Mesendoderm (in vitro differentiated cells): ENCODE measurements at regions not wholly inside any gene's neighbourhood (a gene's known extent, or its start where the extent isn't known, plus 50 kb on each side); places are given as distances from the start of the nearest gene placed in this dataset.

Experiments used
- DNase-seq: peaks from one replicate; pipeline ENCODE4 v3.0.0; 2013
- H2AK5ac ChIP-seq: 2 replicates; pipeline ENCODE4 v1.6.1; 2013; ENCODE audit warnings: low read length, inconsistent platforms
- H2BK120ac ChIP-seq: 2 replicates; pipeline ENCODE4 v1.6.1; 2013; ENCODE audit warnings: low read depth, mild to moderate bottlenecking, low read length, moderate library complexity, mixed read lengths
- H2BK15ac ChIP-seq: replicated peaks from 2 replicates; pipeline ENCODE4 v1.6.1; 2013; ENCODE audit warnings: low read depth, mild to moderate bottlenecking, moderate library complexity
- H2BK5ac ChIP-seq: 2 replicates; pipeline ENCODE4 v1.6.1; 2013; ENCODE audit warnings: low read length, inconsistent platforms
- H3K18ac ChIP-seq: 2 replicates; pipeline ENCODE4 v1.6.1; 2013; ENCODE audit warnings: mild to moderate bottlenecking, low read length, mixed read lengths
- H3K23ac ChIP-seq: one replicate; pipeline ENCODE4 v1.6.1; 2013; ENCODE audit warnings: low read length
- H3K27ac ChIP-seq: 2 replicates; pipeline ENCODE4 v1.5.1; 2013; ENCODE audit warnings: low read depth, mild to moderate bottlenecking, inconsistent platforms, low read length, moderate library complexity
- H3K27me3 ChIP-seq: 2 replicates; pipeline ENCODE4 v1.6.1; 2013; ENCODE audit warnings: low read length, control low read depth, mild to moderate bottlenecking, inconsistent platforms; ENCODE audit not compliant: insufficient read depth, poor library complexity
- H3K36me3 ChIP-seq: 2 replicates; pipeline ENCODE4 v1.6.1; 2013; ENCODE audit warnings: low read length, inconsistent platforms; ENCODE audit not compliant: control insufficient read depth, insufficient read depth
- H3K4ac ChIP-seq: one replicate; pipeline ENCODE4 v1.6.1; 2013; ENCODE audit warnings: low read depth, mild to moderate bottlenecking, low read length, moderate library complexity
- H3K4me1 ChIP-seq: 2 replicates; pipeline ENCODE4 v1.6.1; 2013; ENCODE audit warnings: low read depth, low read length, inconsistent platforms; ENCODE audit not compliant: control insufficient read depth
- H3K4me2 ChIP-seq: 2 replicates; pipeline ENCODE4 v1.6.1; 2013; ENCODE audit warnings: low read length
- H3K4me3 ChIP-seq: 2 replicates; pipeline ENCODE4 v1.5.1; 2013; ENCODE audit warnings: mild to moderate bottlenecking, low read length
- H3K56ac ChIP-seq: one replicate; pipeline ENCODE4 v1.6.1; 2013; ENCODE audit warnings: low read length
- H3K79me1 ChIP-seq: 2 replicates; pipeline ENCODE4 v1.6.1; 2013; ENCODE audit warnings: low read length, inconsistent platforms
- H3K79me2 ChIP-seq: 2 replicates; pipeline ENCODE4 v1.6.1; 2013; ENCODE audit warnings: mild to moderate bottlenecking, low read length; ENCODE audit not compliant: control insufficient read depth, insufficient read depth
- H3K9ac ChIP-seq: 2 replicates; pipeline ENCODE4 v1.6.1; 2013; ENCODE audit warnings: low read length, inconsistent platforms
- H4K5ac ChIP-seq: one replicate; pipeline ENCODE4 v1.6.1; 2013; ENCODE audit warnings: low read length
- H4K8ac ChIP-seq: one replicate; pipeline ENCODE4 v1.6.1; 2013; ENCODE audit warnings: low read depth, mild to moderate bottlenecking, control low read depth, low read length, moderate library complexity
- WGBS: extraction: QIAGEN DNeasy Blood & Tissue Kit; methylation state at CpG from one replicate; pipeline ENCODE4 v1.1.7; 2013; ENCODE audit warnings: low lambda C conversion rate, missing lambda C conversion rate; ENCODE audit not compliant: insufficient coverage; ENCODE audit errors: extremely low coverage; 5-methylcytosine and 5-hydroxymethylcytosine counted together

DNA sequence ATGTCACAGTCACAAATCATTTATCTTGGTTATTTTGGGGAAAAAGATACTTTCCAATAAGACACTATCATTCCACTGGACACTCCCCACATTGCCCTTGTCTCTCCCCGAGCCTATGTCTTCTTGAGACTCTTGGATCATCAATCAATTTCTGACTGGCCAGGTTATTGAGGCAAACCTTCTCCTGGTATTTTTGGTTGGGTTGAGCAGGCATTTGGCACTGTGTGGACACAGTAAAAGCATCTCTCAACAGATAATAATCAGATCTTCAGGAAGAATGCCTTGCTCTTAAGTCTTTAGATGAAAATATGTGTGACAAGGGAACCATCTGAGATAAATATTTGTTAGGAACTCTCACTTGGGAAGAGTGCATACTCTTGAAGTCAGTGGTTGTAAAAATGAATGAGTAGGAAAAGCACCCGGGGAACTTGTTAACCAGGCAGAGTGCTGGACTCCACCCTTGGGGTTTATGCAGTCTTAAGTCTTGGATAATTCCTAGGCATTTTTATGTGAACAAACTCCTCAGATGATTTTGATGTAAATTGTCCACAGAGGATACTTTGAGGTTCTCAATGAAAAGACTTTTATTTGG lies 223.8 kb upstream of the CLINT1 start:
- H3K4me1 ChIP-seq: no peaks in the 10 kb centered on the region
- H4K5ac ChIP-seq: no peak overlapping the region
- no peak overlapping the region for H3K9ac ChIP-seq
- H3K36me3 ChIP-seq: no peaks in the 10 kb centered on the region
- no peak overlapping the region for H2BK15ac ChIP-seq
- no peaks in the 10 kb centered on the region for H3K27me3 ChIP-seq
- H3K18ac ChIP-seq: no peak overlapping the region
- H2BK120ac ChIP-seq: no peak overlapping the region
- no peak overlapping the region for H2AK5ac ChIP-seq
- no peak overlapping the region for H3K27ac ChIP-seq
- no peak overlapping the region for H3K23ac ChIP-seq
- no peak overlapping the region for H3K56ac ChIP-seq
- H4K8ac ChIP-seq: no peak overlapping the region
- H3K79me2 ChIP-seq: no peaks in the 10 kb centered on the region
- DNase-seq: no peak
- no peak overlapping the region for H2BK5ac ChIP-seq
- no CpG with 5 or more reads among the region's 2 CpGs for WGBS
- no peaks in the 10 kb centered on the region for H3K79me1 ChIP-seq
- no peak overlapping the region for H3K4me3 ChIP-seq
- no peak overlapping the region for H3K4me2 ChIP-seq
- H3K4ac ChIP-seq: no peak overlapping the region

DNA sequence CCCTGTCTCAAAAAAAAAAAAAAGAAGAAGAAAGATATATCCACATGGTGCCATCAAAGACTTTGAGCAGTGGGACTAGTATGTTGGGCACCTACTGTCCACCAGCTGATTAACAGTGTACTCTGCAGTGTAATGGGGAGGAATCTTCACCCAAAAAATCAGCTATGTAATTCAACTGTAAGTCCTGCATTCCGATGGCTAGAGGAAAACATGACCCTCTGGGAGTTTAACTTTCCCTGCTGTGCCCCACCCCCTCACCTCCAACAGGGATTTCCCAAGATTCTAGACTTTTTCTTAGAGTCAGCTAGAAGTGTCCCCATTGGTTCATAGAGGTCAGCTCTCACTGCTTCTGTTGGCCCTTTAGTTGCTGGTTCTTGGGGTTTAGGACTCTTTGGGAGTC lies 221.2 kb upstream of the CLINT1 start:
- Histone ChIP-seq H3K27ac (no peak overlapping the region), H2BK5ac (no peak overlapping the region), H2AK5ac (no peak overlapping the region), H3K18ac (no peak overlapping the region), H3K23ac (no peak overlapping the region), H2BK15ac (no peak overlapping the region), H3K4ac (no peak overlapping the region), H3K4me1 (peaks cover 3% of the 10 kb centered on the region), H2BK120ac (no peak overlapping the region), H3K36me3 (no peaks in the 10 kb centered on the region), H3K27me3 (no peaks in the 10 kb centered on the region), H3K4me3 (no peak overlapping the region), H3K4me2 (no peak overlapping the region), H3K56ac (no peak overlapping the region), H3K9ac (no peak overlapping the region), H4K8ac (no peak overlapping the region), H3K79me2 (no peaks in the 10 kb centered on the region), H3K79me1 (no peaks in the 10 kb centered on the region), H4K5ac (no peak overlapping the region)
- DNase-seq: peak; percentile 60
- WGBS: no CpG with 5 or more reads among the region's 1 CpG

DNA sequence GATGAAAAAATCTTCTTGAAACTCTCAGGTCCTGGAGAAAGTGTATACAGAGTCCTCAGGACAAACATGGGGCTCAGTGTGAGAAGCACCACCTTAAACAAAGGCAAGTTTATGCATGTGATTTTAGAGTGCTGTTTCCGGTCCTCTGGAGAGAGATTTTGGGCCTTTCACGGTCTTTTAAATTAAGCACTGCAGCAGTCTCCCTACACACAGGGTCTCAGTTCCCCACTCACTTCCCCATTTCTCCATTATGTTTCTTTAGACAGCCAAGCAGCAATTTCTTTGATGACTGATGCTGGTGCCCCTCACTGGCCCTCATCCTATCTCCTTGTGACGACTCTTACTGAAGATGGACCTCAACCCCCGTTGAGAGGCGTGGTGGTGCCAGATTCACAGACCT lies 220.2 kb upstream of the CLINT1 start:
- Histone ChIP-seq H2BK120ac (peak overlapping the region; percentile 39), H3K4me3 (no peak overlapping the region), H2AK5ac (no peak overlapping the region), H4K8ac (no peak overlapping the region), H3K79me1 (no peaks in the 10 kb centered on the region), H3K18ac (no peak overlapping the region), H3K23ac (no peak overlapping the region), H3K36me3 (no peaks in the 10 kb centered on the region), H3K27ac (no peak overlapping the region), H3K4me1 (peaks cover 3% of the 10 kb centered on the region), H3K79me2 (no peaks in the 10 kb centered on the region), H3K56ac (no peak overlapping the region), H3K4ac (no peak overlapping the region), H3K4me2 (no peak overlapping the region), H3K27me3 (no peaks in the 10 kb centered on the region), H3K9ac (no peak overlapping the region), H2BK5ac (no peak overlapping the region), H4K5ac (no peak overlapping the region), H2BK15ac (no peak overlapping the region)
- DNase-seq: no peak
- no CpG with 5 or more reads among the region's 5 CpGs for WGBS

DNA sequence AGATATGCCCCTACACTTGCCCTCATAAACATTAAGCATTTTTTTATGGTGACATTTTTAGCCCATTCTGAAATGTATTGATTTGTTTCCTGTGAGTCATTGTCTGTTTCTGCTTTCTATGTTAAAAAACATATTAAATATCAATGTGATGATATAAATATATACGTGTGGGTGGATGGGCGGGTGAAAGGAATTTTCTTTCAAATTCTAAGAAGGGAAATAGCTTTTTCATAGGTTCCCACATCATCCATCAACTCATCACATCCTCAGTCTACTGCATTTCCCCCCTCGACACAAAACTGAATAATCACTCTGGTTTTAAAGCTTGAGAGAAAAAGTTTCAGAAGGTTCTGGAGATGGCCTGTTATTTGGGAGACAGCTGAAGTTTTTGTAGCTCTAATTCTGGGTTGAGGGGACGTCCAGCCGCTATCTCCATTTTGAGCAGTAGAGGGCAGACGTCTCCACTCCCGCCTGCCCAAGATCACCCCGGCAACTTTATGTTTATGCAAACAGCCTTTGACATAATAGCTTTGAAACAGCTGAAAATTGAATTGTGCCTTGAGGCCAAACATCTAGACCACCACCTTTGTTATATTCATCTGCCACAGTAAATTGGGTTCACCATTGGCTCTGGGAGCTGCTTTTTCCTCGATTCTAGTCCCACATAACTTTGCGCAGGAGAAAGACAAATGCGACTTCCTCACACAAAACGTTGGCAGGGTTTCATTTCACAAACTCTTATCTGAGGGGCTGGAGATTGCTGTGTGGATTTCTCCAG lies 216.2 kb upstream of the CLINT1 start:
- Histone ChIP-seq H3K9ac (peak overlapping the region; percentile 23), H3K79me1 (no peaks in the 10 kb centered on the region), H3K4me1 (peaks cover 3% of the 10 kb centered on the region), H3K4me2 (peak overlapping the region; percentile 21), H3K79me2 (no peaks in the 10 kb centered on the region), H3K4ac (no peak overlapping the region), H2BK5ac (peak overlapping the region; percentile 71), H3K4me3 (no peak overlapping the region), H3K23ac (no peak overlapping the region), H2BK15ac (no peak overlapping the region), H3K36me3 (no peaks in the 10 kb centered on the region), H4K5ac (peak overlapping the region; percentile 81), H4K8ac (no peak overlapping the region), H2AK5ac (no peak overlapping the region), H3K27ac (no peak overlapping the region), H2BK120ac (peak overlapping the region; percentile 23), H3K27me3 (no peaks in the 10 kb centered on the region), H3K56ac (peak overlapping the region; percentile 65), H3K18ac (peak overlapping the region; percentile 78)
- peak; percentile 86 for DNase-seq
- WGBS: 100% methylated on average over 1 of the region's 12 CpGs

DNA sequence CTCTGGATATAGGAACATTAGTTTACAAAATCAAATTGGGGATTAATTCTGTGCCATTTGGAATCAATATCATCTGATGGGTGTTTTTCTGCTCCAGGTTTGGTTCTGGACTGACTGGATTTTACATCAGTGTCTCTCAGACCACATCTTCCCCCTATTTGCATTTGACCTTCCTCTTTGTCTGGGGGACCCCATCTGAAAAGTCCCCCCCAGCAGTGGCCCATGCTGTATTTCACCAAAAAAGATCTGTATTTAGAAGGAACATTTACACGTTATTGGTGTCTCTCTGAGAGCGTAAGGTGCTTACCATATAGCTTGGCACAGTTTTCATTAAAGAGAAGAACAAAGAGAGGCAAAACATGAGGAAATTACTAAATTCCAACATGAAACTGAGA lies 215.6 kb upstream of the CLINT1 start:
- Histone ChIP-seq H3K9ac (no peak overlapping the region), H3K56ac (no peak overlapping the region), H3K79me2 (no peaks in the 10 kb centered on the region), H3K23ac (no peak overlapping the region), H4K5ac (no peak overlapping the region), H3K4me3 (no peak overlapping the region), H2BK120ac (no peak overlapping the region), H3K4me1 (peaks cover 3% of the 10 kb centered on the region), H4K8ac (no peak overlapping the region), H3K36me3 (no peaks in the 10 kb centered on the region), H2BK5ac (no peak overlapping the region), H3K79me1 (no peaks in the 10 kb centered on the region), H3K4ac (no peak overlapping the region), H2BK15ac (no peak overlapping the region), H3K18ac (no peak overlapping the region), H2AK5ac (no peak overlapping the region), H3K27me3 (no peaks in the 10 kb centered on the region), H3K4me2 (no peak overlapping the region), H3K27ac (no peak overlapping the region)
- WGBS: no CpG with 5 or more reads among the region's 2 CpGs
- DNase-seq: no peak
